GM21390 (cell line): ENCODE measurements at regions not wholly inside any gene's neighbourhood (a gene's known extent, or its start where the extent isn't known, plus 50 kb on each side); places are given as distances from the start of the nearest gene placed in this dataset.
"Not testable (repeated sequence)": the region's sequence is repeated elsewhere in the genome, so short reads cannot be mapped to it uniquely, and the experiment has no call there.

Source experiments
- ATAC-seq: cut with Tn5 transposase; IDR thresholded peaks from one replicate; pipeline ENCODE4 v1.9.1; 2021; ENCODE audit not compliant: unreplicated experiment

DNA sequence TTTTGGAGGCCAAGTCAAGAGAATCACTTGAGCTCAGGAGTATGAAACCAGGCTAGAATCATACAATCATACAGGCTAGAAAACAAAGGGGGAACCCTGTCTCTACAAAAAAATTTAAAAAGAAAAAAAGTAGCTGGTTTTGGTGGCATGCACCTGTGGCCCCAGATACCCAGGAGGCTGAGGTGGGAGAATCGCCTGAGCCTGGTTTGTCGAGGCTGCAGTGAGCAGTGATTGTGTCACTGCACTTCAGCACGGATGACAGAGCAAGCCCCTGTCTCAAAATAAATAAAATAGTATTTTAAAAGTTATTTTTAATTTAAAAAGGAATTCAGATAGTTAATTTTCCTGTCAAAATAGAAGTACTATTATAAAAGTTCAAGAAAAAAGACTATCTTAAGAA is 369.1 kb upstream of the SLITRK5 start:
- no peak for ATAC-seq

DNA sequence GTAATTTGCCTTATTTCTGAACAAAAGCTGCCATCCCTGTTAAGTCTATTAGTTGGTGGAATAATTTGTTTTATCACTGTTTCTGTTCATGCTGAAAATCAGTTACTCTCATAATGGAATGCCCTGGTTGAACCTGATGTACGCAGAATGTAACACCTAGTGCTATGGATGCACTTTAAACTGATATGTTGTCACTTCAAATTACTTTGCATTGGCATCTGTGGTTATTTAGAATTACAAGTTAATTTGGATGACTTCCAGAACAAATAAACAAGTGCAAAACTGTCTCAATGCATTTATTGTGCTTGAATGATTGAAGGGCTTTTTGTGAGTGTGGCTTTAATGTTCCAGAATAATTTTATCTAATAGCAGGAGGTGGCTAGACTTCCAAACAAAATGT is 368.2 kb upstream of the SLITRK5 start:
- ATAC-seq: no peak

DNA sequence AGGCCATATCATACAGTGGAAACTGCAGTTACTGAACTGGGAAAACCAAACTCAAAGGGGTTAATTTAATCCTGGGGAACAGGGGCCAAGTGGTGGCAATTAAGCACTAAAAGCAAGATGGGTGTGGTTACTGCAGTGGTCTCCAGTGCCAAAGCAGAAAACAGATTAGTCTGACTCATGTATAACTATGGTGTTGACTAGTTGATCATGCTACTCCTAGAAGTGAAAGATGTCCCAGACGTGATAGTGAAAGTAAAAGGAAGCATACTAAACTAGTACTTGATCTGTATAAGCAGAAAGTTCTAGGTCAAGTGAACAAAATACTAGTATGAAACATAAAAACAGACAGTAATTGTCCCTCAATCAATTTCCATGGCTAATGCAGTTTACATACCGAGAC is 360.0 kb upstream of the SLITRK5 start:
- ATAC-seq: no peak

DNA sequence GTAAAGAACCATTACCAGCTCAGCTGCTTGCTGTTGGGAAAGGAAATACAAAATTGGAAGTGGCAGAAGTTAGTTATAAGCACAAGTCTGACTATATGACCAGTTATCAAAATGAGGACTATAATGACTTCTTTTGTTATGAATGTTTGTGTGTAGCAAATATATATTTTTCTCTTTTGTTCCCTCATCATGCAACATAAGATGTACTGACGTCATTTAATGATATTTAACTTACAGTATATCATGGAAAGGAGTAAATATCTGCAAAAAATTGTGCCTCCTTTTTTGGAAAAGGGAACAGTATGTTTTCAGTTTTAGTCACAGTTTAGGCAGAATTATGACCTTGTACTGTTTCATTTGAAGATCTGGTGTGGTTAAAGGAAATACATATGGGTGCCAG is 356.3 kb upstream of the SLITRK5 start:
- no peak for ATAC-seq

DNA sequence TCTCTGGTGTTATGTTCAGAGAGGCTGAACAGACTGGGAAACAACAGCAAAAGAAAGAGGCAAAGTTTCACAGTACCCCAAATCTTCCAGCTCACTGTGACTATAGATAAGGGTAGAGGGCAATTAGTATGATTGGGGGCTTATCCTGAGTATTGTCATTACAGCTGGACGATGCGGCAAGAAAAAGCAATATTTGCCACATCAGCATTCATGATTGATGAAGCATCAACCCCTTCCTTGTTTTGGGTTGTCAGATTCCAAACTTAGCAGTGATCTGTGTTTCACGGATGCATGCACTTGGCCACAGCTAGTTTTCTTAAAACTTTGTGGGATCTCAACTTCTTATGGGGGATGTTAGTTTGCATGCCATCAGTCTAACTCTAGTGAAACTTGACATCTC is 348.8 kb upstream of the SLITRK5 start:
- ATAC-seq: no peak

DNA sequence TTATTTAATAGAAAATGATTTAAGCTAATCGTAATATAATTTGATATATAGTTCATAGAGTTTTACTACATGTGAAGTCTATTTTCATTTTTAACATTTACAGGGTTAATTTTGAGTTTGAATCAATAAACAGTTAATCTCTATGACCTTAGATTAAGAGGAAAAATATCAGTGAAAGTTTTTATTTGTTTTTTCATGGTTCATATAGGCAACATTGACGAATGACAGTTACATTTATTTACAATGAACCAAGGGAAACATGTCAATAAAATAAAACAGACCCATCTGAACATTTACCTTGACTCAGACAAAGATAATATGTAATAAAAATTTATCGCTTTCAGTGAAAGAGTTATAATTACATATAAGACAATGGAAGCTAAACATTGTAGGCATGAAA is 346.6 kb upstream of the SLITRK5 start:
- no peak for ATAC-seq

DNA sequence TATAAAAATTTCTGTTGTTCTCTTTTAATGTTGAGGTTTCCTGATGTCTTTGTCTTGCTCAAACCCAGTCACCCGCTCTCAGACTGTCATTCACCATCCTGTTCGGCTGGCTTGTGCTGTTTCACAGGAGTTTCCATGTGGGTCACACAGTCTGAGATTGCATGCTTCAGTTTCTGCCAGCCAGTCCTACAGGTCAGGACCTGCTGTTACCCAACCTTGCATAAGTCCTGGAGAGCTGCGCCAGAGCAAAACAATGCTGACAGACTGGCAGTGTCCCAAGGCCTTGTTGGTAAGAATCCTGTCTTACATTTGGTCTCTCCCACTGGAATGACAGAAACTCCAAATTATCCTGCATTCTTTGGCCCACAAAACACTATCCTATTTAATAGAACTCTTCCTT is 340.0 kb upstream of the SLITRK5 start:
- ATAC-seq: no peak

DNA sequence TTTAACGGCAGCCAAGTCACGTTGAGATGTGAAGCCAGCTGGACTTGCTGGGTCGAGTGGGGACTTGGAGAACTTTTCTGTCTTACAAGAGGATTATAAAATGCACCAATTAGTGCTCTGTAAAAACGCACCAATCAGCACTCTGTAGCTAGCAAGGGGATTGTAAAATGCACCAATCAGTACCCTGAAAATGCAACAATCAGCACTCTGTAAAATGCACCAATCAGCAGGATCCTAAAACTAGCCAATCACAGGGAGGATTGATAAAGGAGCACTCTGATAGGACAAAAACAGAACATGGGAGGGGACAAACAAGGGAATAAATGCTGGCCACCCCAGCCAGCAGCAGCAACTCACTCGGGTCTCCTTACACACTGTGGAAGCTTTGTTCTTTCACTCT is 337.6 kb upstream of the SLITRK5 start:
- ATAC-seq: no peak

DNA sequence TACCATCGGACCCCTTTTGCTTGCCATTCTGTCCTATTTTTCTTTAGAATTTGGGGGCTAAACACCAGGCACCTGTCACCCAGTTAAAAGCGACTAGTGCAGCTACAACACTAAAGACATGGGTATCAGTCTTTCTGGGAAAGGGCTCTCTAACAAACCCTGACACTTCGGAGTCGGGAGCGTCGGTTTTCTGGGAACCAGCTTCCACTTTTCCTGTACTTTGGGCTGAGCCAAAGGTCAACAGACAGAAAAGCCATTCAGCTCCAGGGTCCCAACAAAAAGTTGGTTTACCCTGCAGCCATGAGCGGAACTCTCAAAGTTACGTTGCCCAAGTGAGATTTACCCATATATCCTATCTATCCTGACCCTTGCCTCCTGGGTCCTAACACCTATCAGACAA is 337.0 kb upstream of the SLITRK5 start:
- no peak for ATAC-seq

DNA sequence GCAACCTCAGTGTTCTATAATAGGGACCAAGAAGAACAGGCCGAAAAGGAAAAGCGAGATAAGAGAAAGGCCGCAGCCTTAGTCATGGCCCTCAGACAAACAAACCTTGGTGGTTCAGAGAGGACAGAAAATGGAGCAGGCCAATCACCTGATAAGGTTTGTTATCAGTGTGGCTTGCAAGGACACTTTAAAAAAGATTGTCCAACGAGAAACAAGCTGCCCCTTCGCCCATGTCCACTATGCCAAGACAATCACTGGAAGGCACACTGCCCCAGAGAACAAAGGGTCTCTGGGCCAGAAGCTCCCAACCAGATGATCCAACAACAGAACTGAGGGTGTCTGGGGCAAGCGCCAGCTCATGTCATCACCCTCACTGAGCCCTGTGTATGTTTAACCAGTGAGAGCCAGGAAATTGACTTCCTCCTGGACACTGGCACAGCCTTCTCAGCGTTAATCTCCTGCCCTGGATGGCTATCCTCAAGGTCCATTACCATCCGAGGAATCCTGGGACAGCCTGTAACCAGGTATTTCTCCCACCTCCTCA is 334.8 kb upstream of the SLITRK5 start:
- ATAC-seq: not testable (repeated sequence)

DNA sequence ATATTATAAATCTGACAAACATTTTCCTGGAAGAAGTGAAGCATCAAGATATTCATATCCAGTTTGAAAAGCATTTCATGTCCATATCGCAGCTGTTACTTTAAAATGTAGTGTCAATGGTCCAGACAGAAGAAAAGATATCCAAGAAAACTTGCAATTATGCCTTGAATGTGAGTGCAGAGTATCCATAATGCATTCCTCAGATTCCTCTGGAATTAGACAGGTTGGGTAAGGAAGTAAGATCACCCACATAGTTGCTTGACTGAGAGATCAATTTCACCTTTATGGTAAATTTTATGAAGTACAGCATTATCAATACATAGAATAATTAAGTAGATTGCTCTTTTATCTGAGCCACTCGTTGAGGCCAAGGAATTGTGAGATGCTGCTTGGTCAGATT is 327.0 kb upstream of the SLITRK5 start:
- no peak for ATAC-seq

DNA sequence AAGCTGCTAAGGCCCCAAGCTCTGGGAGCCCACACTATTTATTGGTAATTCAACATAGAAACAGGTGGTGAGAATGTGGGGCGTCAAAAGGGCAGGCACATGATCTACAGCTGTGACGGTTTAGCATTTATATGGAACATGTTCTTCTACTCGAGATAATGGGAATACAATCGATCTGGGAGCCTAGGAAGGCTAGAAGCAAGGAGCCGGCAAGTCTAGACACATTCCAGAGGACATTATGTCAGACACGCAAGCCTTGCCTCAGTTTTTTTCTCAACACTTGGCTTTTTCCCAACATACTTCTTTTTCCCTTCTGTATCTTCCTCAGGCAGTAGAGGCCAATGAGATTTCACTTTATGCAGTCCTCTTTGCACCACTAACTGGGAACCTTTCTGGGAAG is 315.7 kb upstream of the SLITRK5 start:
- no peak for ATAC-seq

DNA sequence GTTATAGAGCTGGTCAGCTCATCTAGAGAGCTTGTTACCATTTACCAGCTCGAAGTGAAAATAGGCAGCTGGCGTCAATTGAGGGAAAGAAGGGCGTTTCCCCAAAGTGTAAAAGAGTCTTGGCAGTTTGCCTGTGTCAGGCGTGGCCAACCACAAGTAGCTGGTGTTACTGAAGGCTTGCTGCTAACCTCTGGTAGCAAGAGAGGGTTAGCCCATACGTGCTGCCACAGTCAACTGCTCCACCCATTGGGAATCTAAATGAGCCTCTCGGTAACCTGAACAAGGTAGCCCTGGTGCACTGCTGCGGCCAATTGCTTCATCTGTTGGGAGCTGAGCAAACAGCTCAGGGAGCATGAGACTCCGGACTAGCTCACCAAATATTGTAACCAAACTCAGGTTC is 314.9 kb upstream of the SLITRK5 start:
- ATAC-seq: no peak

DNA sequence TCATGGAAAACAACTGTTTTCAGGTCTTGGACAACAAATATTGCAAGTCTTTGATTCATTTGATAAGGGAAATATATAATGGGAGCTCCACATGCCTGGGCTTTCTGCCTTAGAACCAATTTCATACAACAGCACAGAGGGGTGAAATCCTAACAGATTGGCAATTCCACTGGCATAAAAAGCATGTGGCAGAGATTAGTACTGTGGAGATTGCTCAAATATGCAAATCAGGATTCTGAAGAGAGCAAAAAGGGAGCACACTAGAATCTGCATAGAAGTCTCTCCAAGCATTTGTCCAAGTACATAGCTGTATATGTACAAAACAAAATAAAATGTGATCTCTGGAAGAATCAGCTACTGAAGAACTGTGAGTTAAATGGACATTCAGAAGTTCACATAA is 312.9 kb upstream of the SLITRK5 start:
- ATAC-seq: no peak

DNA sequence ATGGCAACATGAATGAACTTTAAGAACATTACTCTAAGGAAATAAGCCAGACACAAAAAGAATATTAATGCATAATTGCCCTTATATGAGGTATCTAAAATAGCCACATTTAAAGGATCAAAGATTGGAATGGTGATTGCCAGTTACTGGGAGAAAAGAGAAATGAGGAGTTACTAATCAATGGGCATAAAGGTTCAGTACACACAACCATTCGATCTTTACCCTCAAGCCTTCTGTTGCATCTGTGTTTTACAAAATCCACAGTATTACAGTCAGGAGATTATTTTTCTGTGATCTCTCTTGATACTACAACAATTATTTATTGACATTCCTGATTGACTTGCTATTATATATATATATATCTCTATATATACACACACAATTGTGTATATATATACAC is 310.0 kb upstream of the SLITRK5 start:
- no peak for ATAC-seq

DNA sequence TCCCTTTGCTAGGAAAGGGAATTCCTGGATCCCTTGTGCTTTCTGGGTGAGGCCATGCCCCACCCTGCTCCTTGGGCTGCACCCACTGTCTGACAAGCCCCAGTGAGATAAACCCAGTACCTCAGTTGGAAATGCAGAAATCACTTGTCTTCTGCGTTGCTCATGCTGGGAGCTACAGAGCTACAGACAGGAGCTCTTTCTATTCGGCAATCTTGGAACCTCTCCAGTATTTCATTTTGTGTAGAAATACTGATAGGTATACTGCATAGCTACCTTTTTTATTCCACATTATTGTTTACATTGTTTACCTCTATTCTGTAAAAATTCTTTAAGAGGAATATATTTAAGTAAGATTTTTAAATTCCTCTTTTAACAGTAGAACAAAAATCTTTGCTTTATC is 302.5 kb upstream of the SLITRK5 start:
- ATAC-seq: no peak

DNA sequence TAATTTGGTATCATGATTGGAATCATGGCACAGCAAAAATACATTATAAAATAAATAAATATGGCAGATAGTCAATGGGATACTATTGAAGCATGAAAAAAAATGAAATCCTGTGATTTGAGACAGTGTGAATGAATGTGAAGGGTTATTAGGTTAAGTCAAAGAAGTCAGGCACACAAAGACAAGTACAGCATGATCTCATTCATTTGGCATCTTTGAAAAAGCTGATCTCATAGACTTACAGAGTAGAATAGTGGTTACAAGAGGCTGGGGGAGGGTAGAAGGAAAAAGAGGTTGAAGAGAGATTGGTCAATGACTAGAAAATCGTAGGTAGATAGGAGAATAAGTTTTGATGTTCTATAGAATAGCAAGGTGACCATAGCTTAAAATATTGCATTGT is 295.1 kb upstream of the SLITRK5 start:
- no peak for ATAC-seq

DNA sequence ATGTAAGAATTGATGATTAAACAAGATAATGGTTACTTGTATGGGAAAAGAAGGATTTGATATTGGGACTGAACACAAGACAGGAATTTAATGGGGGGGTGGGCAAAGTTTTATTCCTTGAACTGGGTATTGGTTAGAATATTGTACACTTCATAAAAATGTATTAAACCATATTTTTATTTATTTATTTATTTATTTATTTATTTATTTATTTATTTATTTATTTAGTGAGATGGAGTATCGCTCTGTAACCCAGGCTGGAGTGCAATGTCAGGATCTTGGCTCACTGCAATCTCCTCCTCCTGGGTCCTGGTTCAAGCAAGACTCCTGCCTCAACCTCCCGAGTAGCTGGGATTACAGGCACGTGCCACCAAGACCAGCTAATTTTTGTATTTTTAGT is 287.1 kb upstream of the SLITRK5 start:
- ATAC-seq: no peak

DNA sequence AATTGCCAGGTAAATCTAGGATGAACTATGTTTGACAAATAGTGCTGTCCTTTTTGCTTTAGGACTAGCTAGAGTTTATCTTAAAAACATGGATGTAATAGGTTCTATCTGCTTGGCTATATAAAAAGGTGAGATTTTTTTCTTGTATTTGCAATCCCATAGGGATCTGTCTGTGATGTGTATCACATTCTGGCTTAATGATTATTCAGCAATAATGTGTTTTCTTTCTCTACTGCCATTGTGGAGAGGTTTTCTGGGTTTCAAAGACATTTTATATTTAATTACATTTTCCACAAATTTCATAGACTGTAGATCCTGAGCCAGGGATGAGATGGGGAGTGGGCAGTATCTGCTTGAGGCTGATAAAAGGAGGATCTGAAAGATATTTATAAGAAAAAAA is 277.8 kb upstream of the SLITRK5 start:
- no peak for ATAC-seq

DNA sequence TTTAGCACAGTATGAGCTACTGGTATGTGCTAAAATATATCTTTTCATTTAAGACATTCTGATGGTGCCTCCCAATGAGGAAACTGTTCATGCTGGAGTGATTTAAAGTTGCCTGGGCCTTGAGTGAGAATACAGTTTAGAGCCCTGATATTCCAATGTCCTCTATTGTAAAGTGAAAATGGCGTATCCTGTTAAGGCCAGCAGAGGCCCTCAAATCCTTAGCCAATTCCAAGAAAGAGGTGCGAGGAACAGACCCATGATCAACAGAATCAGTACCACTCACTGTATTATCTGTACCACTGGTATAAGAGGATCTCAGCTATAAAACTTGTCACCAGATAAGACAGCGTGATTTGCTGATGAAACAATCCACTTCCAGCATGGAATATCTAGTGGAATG is 273.1 kb upstream of the SLITRK5 start:
- ATAC-seq: no peak

DNA sequence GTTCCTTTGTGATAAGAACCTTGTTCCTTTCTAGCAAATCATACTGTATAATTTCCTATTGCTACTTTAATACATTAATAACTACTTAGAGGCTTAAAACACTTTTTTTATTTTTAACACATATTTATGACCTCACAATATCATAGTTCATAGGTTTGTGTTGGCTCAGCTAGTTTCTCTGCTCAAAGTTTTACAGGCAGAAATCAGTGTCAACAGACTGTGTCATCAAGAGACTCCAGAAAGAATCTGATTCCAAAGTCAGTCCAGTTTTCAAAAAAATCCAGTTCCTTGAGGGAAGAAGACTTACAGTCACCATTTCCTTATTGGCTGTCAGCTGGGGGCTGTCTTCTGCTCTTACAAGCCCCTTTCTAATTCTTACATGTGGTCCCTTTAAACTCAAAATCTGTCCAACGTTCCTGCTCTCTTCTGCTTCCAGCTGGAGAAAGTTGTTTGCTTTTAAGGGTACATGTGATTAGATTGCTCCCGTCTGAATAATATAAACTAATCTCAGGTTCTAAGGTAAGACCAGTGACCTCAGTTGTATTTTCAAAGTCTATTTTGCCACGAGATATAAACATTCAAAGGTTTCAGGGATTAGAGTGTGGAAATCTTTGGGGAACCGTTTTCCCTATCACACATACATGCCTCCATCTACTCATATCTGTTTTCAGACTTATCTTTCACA is 267.3 kb upstream of the SLITRK5 start:
- ATAC-seq: no peak

DNA sequence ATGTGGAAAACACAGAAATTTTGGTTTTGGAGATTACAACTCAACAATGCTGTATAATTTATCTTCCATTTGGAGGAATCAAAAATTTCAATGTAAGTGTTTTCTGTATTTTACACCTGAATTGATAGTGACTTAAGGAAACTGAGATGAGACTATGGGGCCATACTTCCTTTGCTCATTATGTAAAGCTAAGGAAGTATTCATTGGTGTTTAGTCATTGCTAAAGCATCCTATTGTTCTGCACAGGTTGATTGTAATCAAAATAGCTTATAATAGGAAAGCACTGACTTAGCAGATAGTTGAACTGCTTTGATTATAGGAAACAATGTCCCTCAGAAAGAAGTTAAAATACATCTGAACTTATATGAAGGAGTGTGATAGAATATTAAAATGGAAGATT is 244.4 kb upstream of the SLITRK5 start:
- ATAC-seq: no peak

DNA sequence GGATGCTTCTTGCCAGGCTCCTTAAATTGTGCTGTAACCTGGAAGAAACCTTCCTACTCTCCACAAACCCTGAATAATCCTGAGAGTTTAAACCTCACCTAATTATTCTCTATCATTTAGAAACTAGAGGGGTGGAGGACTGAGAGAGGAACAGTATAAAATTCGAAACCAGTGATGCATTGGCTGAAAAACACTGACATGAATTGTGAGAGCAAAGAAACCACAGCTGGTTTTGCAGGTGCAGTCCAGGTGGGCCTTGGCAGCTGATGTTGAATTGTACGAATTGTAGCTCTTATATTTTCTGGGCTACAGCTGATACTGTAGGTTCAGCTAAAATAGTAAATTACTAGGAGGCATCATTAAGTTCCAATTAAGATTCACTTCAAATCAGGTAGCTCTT is 227.0 kb upstream of the SLITRK5 start:
- ATAC-seq: no peak
